ENCODE measurements at regions not wholly inside any gene's neighbourhood (a gene's known extent, or its start where the extent isn't known, plus 50 kb on each side); places are given as distances from the start of the nearest gene placed in this dataset.

DNA sequence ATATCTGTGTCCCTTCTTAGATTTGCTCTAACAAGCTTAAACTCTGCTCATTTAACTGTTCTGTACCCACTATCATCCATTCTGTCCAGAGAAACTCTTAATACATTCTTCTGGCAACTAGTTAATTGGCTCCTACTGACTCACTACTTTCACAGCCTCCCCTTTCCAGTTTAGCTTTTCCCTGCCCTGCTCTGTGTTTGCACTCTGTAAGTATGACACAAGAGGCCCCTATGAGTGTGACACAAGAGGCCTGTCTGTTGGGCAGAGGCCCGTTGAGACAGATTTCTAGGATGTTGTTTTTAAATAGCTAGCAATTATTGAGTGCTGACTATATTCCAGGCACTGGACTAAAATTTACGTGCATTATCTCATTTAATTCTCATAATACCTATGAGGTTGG is 246.0 kb upstream of the DAAM1 start (continued):
- TF ChIP-seq ZNF423 (CRISPR knock-in tag; IDR thresholded peaks at IDR 0.05) (no peak), NFE2L1 (CRISPR knock-in tag; IDR thresholded peaks at IDR 0.05) (no peak), HMGA2 (CRISPR knock-in tag; IDR thresholded peaks at IDR 0.05) (no peak), NFATC4 (CRISPR knock-in tag; IDR thresholded peaks at IDR 0.05) (no peak)

DNA sequence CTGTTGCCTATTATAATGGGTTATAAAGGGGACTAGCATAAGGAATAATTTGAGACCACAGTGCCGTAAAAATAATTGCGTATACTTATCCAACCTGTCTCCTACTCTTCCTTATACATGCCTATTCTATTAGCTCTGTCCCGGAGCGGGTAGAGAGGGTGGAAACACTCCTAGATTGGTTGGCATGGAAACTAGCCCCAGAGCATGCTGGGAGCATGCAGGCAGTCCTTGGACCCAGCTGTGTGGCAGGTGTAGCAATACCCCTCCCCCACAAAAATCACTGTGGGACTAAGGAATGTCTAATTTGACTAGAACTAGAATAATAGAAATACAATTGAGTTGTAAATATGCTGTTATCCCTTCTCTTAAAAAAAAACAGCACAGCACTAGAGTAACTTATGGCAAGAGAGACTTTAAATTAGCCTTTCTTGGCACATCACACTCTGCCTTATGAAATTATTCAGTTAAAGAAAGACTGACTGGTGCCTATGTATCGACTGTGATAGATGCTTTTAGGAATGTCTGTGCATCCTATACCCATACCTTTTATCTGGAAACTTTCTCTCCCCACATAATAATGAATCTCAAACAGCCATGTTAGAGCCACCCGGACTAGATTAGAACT is 244.0 kb upstream of the DAAM1 start:
- Mint-ChIP-seq H3K36me3 (no peaks in the 10 kb centered on the region), H3K9me3 (peaks cover 3% of the 10 kb centered on the region; the same call in 1 of the 2 replicates), H3K4me3 (no peak overlapping the region), H3K4me1 (peaks cover 23% of the 10 kb centered on the region), H3K27me3 (ENCODE audit: low read depth) (no peaks in the 10 kb centered on the region), H3K27ac (no peak overlapping the region)
- DNase-seq (ENCODE audit: low spot score): peak; percentile 34
- ChIA-PET POLR2A (no interaction called here), CTCF (no interaction called here)
- no peak for TF ChIP-seq ESRRA (CRISPR knock-in tag; IDR thresholded peaks at IDR 0.05; ENCODE audit: borderline replicate concordance)
- TF ChIP-seq TEAD4 (CRISPR knock-in tag; IDR thresholded peaks at IDR 0.05): no peak
- TF ChIP-seq TEAD1 (CRISPR knock-in tag; IDR thresholded peaks at IDR 0.05): no peak
- TF ChIP-seq TP53 (CRISPR knock-in tag; IDR thresholded peaks at IDR 0.05): no peak
- no peak for TF ChIP-seq ZNF121 (CRISPR knock-in tag; IDR thresholded peaks at IDR 0.05)
- TF ChIP-seq NR1H2 (CRISPR knock-in tag; IDR thresholded peaks at IDR 0.05): no peak
- TF ChIP-seq IRF2 (CRISPR knock-in tag; IDR thresholded peaks at IDR 0.05; ENCODE audit: borderline replicate concordance, low read depth): no peak
- no peak for TF ChIP-seq NR2C2 (CRISPR knock-in tag; IDR thresholded peaks at IDR 0.05)
- no peak for TF ChIP-seq EMX1 (CRISPR knock-in tag; IDR thresholded peaks at IDR 0.05)
- no peak for TF ChIP-seq ZNF317 (CRISPR knock-in tag; IDR thresholded peaks at IDR 0.05; ENCODE audit: borderline replicate concordance, low read depth)
- TF ChIP-seq, protein P1, sequence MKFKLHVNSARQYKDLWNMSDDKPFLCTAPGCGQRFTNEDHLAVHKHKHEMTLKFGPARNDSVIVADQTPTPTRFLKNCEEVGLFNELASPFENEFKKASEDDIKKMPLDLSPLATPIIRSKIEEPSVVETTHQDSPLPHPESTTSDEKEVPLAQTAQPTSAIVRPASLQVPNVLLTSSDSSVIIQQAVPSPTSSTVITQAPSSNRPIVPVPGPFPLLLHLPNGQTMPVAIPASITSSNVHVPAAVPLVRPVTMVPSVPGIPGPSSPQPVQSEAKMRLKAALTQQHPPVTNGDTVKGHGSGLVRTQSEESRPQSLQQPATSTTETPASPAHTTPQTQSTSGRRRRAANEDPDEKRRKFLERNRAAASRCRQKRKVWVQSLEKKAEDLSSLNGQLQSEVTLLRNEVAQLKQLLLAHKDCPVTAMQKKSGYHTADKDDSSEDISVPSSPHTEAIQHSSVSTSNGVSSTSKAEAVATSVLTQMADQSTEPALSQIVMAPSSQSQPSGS (CRISPR knock-in tag; IDR thresholded peaks at IDR 0.05; ENCODE audit: borderline replicate concordance, low read depth): no peak
- TF ChIP-seq, protein P2, sequence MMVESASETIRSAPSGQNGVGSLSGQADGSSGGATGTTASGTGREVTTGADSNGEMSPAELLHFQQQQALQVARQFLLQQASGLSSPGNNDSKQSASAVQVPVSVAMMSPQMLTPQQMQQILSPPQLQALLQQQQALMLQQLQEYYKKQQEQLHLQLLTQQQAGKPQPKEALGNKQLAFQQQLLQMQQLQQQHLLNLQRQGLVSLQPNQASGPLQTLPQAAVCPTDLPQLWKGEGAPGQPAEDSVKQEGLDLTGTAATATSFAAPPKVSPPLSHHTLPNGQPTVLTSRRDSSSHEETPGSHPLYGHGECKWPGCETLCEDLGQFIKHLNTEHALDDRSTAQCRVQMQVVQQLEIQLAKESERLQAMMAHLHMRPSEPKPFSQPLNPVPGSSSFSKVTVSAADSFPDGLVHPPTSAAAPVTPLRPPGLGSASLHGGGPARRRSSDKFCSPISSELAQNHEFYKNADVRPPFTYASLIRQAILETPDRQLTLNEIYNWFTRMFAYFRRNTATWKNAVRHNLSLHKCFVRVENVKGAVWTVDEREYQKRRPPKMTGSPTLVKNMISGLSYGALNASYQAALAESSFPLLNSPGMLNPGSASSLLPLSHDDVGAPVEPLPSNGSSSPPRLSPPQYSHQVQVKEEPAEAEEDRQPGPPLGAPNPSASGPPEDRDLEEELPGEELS (CRISPR knock-in tag; IDR thresholded peaks at IDR 0.05): no peak
- ATAC-seq: peak; percentile 85

DNA sequence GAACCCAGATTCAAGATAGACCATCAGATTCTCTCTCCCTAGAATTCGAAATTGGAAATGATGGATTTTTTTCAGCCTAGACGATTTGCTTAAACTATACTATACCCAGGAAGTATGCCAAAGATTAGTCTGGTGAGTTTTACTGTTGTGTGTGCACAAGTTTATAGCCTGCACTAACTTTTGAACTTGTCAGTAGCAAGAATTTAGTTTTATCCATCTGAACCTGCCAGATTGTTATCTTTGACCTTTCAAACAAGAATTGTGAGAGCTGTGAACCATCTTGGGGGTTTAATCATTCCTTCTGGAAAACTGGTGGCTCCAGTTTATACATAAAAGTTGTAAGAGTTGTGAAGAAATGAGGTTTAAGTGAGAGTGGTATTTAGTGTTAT is 243.5 kb upstream of the DAAM1 start:
- CTCF ChIA-PET: no interaction called here
- Mint-ChIP-seq H3K4me1 (peaks cover 23% of the 10 kb centered on the region), H3K27ac (no peak overlapping the region), H3K36me3 (no peaks in the 10 kb centered on the region), H3K27me3 (ENCODE audit: low read depth) (no peaks in the 10 kb centered on the region), H3K9me3 (peaks cover under 1% of the 10 kb centered on the region; the same call in 1 of the 2 replicates), H3K4me3 (no peak overlapping the region)
- no peak for ATAC-seq
- DNase-seq (ENCODE audit: low spot score): no peak
- POLR2A ChIA-PET: no interaction called here
- TF ChIP-seq GTF2I (CRISPR knock-in tag; conservative IDR thresholded peaks at IDR 0.05): no peak
- no peak for TF ChIP-seq ZNF671 (CRISPR knock-in tag; IDR thresholded peaks at IDR 0.05)
- no peak for TF ChIP-seq ATF1 (CRISPR knock-in tag; IDR thresholded peaks at IDR 0.05)
- TF ChIP-seq ZNF121 (CRISPR knock-in tag; IDR thresholded peaks at IDR 0.05): no peak
- TF ChIP-seq, protein P3, sequence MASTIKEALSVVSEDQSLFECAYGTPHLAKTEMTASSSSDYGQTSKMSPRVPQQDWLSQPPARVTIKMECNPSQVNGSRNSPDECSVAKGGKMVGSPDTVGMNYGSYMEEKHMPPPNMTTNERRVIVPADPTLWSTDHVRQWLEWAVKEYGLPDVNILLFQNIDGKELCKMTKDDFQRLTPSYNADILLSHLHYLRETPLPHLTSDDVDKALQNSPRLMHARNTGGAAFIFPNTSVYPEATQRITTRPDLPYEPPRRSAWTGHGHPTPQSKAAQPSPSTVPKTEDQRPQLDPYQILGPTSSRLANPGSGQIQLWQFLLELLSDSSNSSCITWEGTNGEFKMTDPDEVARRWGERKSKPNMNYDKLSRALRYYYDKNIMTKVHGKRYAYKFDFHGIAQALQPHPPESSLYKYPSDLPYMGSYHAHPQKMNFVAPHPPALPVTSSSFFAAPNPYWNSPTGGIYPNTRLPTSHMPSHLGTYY (CRISPR knock-in tag; IDR thresholded peaks at IDR 0.05): no peak
- TF ChIP-seq NR3C1 (CRISPR knock-in tag; conservative IDR thresholded peaks at IDR 0.05; ENCODE audit: low read depth): no peak
- no peak for TF ChIP-seq MXD4 (CRISPR knock-in tag; IDR thresholded peaks at IDR 0.05; ENCODE audit: borderline replicate concordance)
- no peak for TF ChIP-seq ZNF396 (CRISPR knock-in tag; IDR thresholded peaks at IDR 0.05; ENCODE audit: borderline replicate concordance)
- no peak for TF ChIP-seq TEAD4 (CRISPR knock-in tag; IDR thresholded peaks at IDR 0.05)
- TF ChIP-seq, protein P4, sequence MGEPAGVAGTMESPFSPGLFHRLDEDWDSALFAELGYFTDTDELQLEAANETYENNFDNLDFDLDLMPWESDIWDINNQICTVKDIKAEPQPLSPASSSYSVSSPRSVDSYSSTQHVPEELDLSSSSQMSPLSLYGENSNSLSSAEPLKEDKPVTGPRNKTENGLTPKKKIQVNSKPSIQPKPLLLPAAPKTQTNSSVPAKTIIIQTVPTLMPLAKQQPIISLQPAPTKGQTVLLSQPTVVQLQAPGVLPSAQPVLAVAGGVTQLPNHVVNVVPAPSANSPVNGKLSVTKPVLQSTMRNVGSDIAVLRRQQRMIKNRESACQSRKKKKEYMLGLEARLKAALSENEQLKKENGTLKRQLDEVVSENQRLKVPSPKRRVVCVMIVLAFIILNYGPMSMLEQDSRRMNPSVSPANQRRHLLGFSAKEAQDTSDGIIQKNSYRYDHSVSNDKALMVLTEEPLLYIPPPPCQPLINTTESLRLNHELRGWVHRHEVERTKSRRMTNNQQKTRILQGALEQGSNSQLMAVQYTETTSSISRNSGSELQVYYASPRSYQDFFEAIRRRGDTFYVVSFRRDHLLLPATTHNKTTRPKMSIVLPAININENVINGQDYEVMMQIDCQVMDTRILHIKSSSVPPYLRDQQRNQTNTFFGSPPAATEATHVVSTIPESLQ (CRISPR knock-in tag; IDR thresholded peaks at IDR 0.05): no peak
- TF ChIP-seq, protein P5, sequence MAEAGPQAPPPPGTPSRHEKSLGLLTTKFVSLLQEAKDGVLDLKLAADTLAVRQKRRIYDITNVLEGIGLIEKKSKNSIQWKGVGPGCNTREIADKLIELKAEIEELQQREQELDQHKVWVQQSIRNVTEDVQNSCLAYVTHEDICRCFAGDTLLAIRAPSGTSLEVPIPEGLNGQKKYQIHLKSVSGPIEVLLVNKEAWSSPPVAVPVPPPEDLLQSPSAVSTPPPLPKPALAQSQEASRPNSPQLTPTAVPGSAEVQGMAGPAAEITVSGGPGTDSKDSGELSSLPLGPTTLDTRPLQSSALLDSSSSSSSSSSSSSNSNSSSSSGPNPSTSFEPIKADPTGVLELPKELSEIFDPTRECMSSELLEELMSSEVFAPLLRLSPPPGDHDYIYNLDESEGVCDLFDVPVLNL (CRISPR knock-in tag; IDR thresholded peaks at IDR 0.05; ENCODE audit: borderline replicate concordance, low read depth): no peak
- TF ChIP-seq, protein P2 (CRISPR knock-in tag; IDR thresholded peaks at IDR 0.05): no peak
- TF ChIP-seq ZNF219 (CRISPR knock-in tag; IDR thresholded peaks at IDR 0.05; ENCODE audit: borderline replicate concordance): no peak
